ENCODE measurements at regions not wholly inside any gene's neighbourhood (a gene's known extent, or its start where the extent isn't known, plus 50 kb on each side); places are given as distances from the start of the nearest gene placed in this dataset.

DNA sequence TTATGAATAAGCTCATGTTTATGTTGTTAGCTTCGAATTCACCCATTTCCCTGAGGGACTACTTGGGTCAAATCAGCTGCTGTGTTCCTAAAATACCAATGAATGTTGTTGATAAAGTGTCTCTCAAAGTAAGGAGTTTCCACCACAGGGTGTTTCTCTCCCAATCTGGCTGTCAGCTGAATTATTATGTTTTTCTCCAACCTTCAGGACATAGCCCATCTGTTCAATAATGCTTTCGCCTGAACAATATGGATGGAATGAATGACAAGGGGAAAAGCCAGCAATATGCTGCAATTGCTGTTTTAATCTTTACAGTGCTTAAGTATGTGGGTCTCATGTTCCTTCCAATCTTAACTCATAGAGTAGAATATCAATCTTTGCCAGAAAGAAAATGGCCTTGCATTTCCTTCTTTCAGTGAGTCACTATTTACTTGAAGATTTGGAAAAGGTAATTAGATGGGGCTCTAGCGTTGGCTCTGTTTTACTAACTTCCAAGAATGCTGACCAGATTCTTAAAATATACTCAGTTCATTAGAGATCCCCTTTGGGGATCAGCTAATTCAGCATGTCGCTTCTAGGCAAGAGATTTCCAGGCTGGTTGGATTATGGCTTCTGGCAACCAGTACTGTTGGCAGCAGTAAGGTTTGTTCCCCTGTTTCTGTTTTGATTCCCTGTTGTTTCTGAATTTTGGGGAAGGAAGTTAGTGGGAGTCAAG lies 410.5 kb downstream of the PPP3CA start:
- DNase-seq (ENCODE audit: low spot score) = no peak
- in situ Hi-C loops (cut with MboI; ENCODE audit: low sequenced_read_pairs, unreplicated experiment) = no loop called here
- TF ChIP-seq, protein P1, sequence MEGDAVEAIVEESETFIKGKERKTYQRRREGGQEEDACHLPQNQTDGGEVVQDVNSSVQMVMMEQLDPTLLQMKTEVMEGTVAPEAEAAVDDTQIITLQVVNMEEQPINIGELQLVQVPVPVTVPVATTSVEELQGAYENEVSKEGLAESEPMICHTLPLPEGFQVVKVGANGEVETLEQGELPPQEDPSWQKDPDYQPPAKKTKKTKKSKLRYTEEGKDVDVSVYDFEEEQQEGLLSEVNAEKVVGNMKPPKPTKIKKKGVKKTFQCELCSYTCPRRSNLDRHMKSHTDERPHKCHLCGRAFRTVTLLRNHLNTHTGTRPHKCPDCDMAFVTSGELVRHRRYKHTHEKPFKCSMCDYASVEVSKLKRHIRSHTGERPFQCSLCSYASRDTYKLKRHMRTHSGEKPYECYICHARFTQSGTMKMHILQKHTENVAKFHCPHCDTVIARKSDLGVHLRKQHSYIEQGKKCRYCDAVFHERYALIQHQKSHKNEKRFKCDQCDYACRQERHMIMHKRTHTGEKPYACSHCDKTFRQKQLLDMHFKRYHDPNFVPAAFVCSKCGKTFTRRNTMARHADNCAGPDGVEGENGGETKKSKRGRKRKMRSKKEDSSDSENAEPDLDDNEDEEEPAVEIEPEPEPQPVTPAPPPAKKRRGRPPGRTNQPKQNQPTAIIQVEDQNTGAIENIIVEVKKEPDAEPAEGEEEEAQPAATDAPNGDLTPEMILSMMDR (IDR thresholded peaks at IDR 0.05; ENCODE audit: borderline replicate concordance, control extremely low read depth, extremely low read depth, insufficient read depth, missing control alignments) = no peak

DNA sequence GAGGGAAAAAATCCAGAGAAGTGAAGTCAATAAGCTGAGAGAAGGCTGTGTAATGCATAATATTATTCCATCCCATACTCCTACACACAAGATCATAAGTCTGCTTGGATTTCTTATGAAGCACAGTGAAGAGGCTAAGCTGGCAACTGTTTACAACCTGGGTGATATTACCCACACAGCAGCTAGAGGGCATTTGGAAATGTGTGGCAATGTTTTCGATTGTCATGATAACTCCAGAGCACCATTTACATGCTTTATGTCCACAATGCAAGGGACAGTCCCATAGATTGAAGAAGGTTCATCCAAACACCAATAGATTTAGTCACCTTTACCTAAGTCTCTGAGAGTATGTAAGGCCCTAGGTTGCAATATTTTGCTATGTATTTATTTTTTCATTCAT lies 412.2 kb downstream of the PPP3CA start:
- DNase-seq (ENCODE audit: low spot score) = no peak
- TF ChIP-seq, protein P1 (IDR thresholded peaks at IDR 0.05; ENCODE audit: borderline replicate concordance, control extremely low read depth, extremely low read depth, insufficient read depth, missing control alignments) = no peak
- in situ Hi-C loops (cut with MboI; ENCODE audit: low sequenced_read_pairs, unreplicated experiment) = no loop called here

DNA sequence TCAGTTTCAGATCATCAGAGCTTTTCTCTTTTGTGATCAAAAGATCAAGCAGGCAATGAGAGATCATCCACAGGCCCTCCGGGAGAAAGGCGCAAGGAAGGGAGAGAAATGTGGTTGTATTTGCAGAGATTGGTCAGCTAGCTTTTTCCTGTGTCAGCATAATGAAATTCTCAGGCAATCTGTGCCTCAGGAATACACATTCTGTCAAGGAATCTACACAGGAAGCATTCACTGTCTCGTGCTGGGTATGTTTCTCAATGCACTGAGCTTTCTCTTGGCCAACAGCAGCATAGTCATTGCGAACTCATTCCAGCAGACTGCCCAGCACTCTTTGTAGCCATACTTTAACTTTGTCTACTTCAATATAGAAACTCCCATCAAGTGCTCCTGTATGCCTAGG lies 413.7 kb downstream of the PPP3CA start:
- DNase-seq (ENCODE audit: low spot score) = no peak
- TF ChIP-seq, protein P1 (IDR thresholded peaks at IDR 0.05; ENCODE audit: borderline replicate concordance, control extremely low read depth, extremely low read depth, insufficient read depth, missing control alignments) = no peak
- in situ Hi-C loops (cut with MboI; ENCODE audit: low sequenced_read_pairs, unreplicated experiment) = no loop called here

DNA sequence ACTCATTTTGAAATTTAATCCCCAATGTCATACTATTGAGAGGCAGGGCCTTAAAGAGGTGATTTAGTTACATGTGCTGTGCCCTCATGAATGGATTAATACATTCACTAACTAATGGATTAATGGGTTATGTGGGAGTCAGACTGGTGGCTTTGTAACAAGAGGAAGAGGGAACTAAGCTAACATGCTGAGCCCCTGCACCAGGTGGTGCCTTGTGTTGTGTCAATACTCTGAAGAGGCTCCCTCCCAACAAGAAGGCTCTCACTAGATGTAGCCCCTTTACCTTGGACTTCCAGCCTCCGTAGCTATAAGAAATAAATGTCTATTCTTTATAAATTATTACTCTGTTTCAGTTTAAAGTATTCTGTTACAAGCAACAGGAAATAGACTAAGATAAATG lies 411.9 kb upstream of the EMCN start:
- in situ Hi-C loops (cut with MboI; ENCODE audit: low sequenced_read_pairs, unreplicated experiment) = no loop called here
- TF ChIP-seq, protein P1 (IDR thresholded peaks at IDR 0.05; ENCODE audit: borderline replicate concordance, control extremely low read depth, extremely low read depth, insufficient read depth, missing control alignments) = no peak
- no peak for DNase-seq (ENCODE audit: low spot score)

DNA sequence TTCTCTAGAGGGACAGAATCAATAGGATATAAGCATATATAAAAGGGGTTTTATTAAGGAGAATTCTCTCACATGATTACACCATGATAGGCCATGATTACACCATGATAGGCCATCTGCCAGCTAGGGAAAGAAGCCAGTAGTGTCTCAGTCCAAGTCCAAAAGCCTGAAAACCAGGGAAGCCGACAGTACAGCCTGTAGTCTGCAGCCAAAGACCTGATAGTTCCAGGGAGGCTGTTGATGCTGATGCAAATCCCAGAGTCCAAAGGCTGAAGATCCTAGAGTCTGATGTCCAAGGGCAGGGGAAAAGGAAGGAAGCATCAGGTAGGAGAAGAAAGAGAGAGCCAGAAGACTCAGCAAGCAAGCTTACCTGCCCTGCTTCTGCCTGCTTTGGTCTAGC lies 411.3 kb upstream of the EMCN start:
- TF ChIP-seq, protein P1 (IDR thresholded peaks at IDR 0.05; ENCODE audit: borderline replicate concordance, control extremely low read depth, extremely low read depth, insufficient read depth, missing control alignments) = no peak
- in situ Hi-C loops (cut with MboI; ENCODE audit: low sequenced_read_pairs, unreplicated experiment) = no loop called here

DNA sequence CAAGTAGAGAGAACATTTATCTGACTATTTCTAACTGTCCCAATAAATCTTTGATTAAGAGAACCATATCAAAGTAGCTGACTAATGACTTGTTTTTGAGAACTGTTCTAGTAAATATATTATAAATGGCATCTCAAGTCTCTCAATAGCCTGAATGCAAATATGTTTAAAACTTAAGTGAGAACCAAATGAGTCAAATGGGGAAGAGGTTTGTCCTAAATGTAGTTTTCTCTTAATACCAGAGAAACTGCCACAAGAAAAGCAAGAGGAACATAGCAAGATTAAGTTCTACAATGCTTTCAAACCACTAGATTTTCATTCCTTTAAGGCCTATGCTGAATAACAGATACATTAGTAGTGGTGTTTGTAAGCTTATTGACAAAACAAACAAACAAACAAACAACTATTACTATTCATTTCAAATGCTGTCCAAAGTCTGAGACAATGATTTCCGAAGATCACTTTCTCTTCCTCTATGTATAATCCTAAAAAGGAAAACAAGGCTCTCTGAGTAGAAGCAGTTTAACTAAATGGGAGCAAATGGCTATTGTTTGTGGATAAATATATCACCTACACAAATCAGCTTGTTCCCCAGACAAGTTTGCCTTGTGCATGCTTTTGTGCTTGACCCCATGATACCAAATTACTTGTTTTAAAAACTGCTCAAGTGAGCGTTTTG lies 408.4 kb upstream of the EMCN start:
- DNase-seq (ENCODE audit: low spot score) = no peak
- TF ChIP-seq, protein P1 (IDR thresholded peaks at IDR 0.05; ENCODE audit: borderline replicate concordance, control extremely low read depth, extremely low read depth, insufficient read depth, missing control alignments) = no peak
- in situ Hi-C loops (cut with MboI; ENCODE audit: low sequenced_read_pairs, unreplicated experiment) = no loop called here

More for the DNA sequence above, 411.3 kb upstream of the EMCN start:
- no peak for DNase-seq (ENCODE audit: low spot score)

Measured in GM13976 (cell line).